EH (cell line): ENCODE measurements at regions not wholly inside any gene's neighbourhood (a gene's known extent, or its start where the extent isn't known, plus 50 kb on each side); places are given as distances from the start of the nearest gene placed in this dataset.
"Not testable (repeated sequence)": the region's sequence is repeated elsewhere in the genome, so short reads cannot be mapped to it uniquely, and the experiment has no call there.

Source experiments
- DNase-seq: peaks from one replicate; pipeline ENCODE4 v3.0.0-alpha.2; 2015; ENCODE audit warnings: low read depth

GRCh38 chr11:122604621-122605020, 50.9 kb upstream of the UBASH3B start:
- no peak for DNase-seq

- peak; percentile 77 for DNase-seq
These were observed 54.1 kb upstream of the UBASH3B start for GRCh38 chr11:122601141-122602125.

GRCh38 chr11:122600290-122600689, 55.2 kb upstream of the UBASH3B start:
- DNase-seq: no peak

GRCh38 chr11:122599434-122599833, 56.1 kb upstream of the UBASH3B start:
- peak; percentile 22 for DNase-seq

GRCh38 chr11:122598971-122599370, 56.6 kb upstream of the UBASH3B start:
- peak; percentile 23 for DNase-seq

GRCh38 chr11:122597511-122597910, 58.0 kb upstream of the UBASH3B start:
- no peak for DNase-seq

- DNase-seq: no peak
These were observed 60.4 kb upstream of the UBASH3B start for GRCh38 chr11:122594986-122595645.

- DNase-seq: no peak
These were observed 61.8 kb upstream of the UBASH3B start for GRCh38 chr11:122593473-122594420.

- DNase-seq: no peak
These were observed 62.9 kb upstream of the UBASH3B start for GRCh38 chr11:122592641-122593040.

- DNase-seq: peak; percentile 43
These were observed 70.9 kb upstream of the UBASH3B start for GRCh38 chr11:122584670-122585069.

GRCh38 chr11:122580071-122580470, 75.5 kb upstream of the UBASH3B start:
- DNase-seq: not testable (repeated sequence)

GRCh38 chr11:122578171-122578825, 77.2 kb upstream of the UBASH3B start:
- peak; percentile 6 for DNase-seq

- peak; percentile 6 for DNase-seq
These were observed 82.9 kb upstream of the UBASH3B start for GRCh38 chr11:122572592-122572991.

- no peak for DNase-seq
These were observed 91.8 kb upstream of the UBASH3B start for GRCh38 chr11:122563761-122564160.

GRCh38 chr11:122559734-122560382, 95.7 kb upstream of the UBASH3B start:
- peak; percentile 8 for DNase-seq

- not testable (repeated sequence) for DNase-seq
These were observed 96.3 kb upstream of the UBASH3B start for GRCh38 chr11:122559218-122559617.

- DNase-seq: not testable (repeated sequence)
These were observed 98.4 kb upstream of the UBASH3B start for GRCh38 chr11:122557163-122557562.

GRCh38 chr11:122556605-122557004, 98.9 kb upstream of the UBASH3B start:
- no peak for DNase-seq

GRCh38 chr11:122538060-122538459, 117.5 kb upstream of the UBASH3B start:
- no peak for DNase-seq

- no peak for DNase-seq
These were observed 130.6 kb upstream of the UBASH3B start for GRCh38 chr11:122524898-122525297.
